GM04503 (cell line): ENCODE measurements at regions not wholly inside any gene's neighbourhood (a gene's known extent, or its start where the extent isn't known, plus 50 kb on each side); places are given as distances from the start of the nearest gene placed in this dataset.

Experiments
- DNase-seq: peaks from one replicate; pipeline ENCODE4 v3.0.0-alpha.2; 2012; ENCODE audit warnings: low read depth

- no peak for DNase-seq
Observed at GRCh38 chr9:551986-552929, 289.2 kb upstream of the DMRT1 start.

GRCh38 chr9:555493-555892 lies 286.0 kb upstream of the DMRT1 start:
- DNase-seq = no peak

- DNase-seq = no peak
Observed at GRCh38 chr9:556199-556598, 285.3 kb upstream of the DMRT1 start.

GRCh38 chr9:556675-557074 lies 284.8 kb upstream of the DMRT1 start:
- DNase-seq = no peak

GRCh38 chr9:557601-558201 lies 283.8 kb upstream of the DMRT1 start:
- DNase-seq = no peak

- DNase-seq = no peak
Observed at GRCh38 chr9:561427-561826, 280.1 kb upstream of the DMRT1 start.

GRCh38 chr9:563200-563599 lies 278.3 kb upstream of the DMRT1 start:
- DNase-seq = no peak

- DNase-seq = no peak
Observed at GRCh38 chr9:565528-565927, 276.0 kb upstream of the DMRT1 start.

GRCh38 chr9:567128-567746 lies 274.3 kb upstream of the DMRT1 start:
- no peak for DNase-seq

- DNase-seq = no peak
Observed at GRCh38 chr9:567747-568305, 273.7 kb upstream of the DMRT1 start.

GRCh38 chr9:569296-569695 lies 272.2 kb upstream of the DMRT1 start:
- DNase-seq = no peak

GRCh38 chr9:570187-570586 lies 271.3 kb upstream of the DMRT1 start:
- DNase-seq = no peak

GRCh38 chr9:571066-571465 lies 270.4 kb upstream of the DMRT1 start:
- DNase-seq = no peak

GRCh38 chr9:571741-572140 lies 269.8 kb upstream of the DMRT1 start:
- DNase-seq = no peak

GRCh38 chr9:573691-574410 lies 267.6 kb upstream of the DMRT1 start:
- no peak for DNase-seq

- no peak for DNase-seq
Observed at GRCh38 chr9:575139-575538, 266.4 kb upstream of the DMRT1 start.

- DNase-seq = no peak
Observed at GRCh38 chr9:580652-581342, 260.7 kb upstream of the DMRT1 start.

- DNase-seq = no peak
Observed at GRCh38 chr9:581673-582497, 259.6 kb upstream of the DMRT1 start.

GRCh38 chr9:582775-583174 lies 258.7 kb upstream of the DMRT1 start:
- no peak for DNase-seq

- DNase-seq = no peak
Observed at GRCh38 chr9:587527-587926, 254.0 kb upstream of the DMRT1 start.

GRCh38 chr9:588981-589380 lies 252.5 kb upstream of the DMRT1 start:
- DNase-seq = no peak
